ENCODE measurements at regions not wholly inside any gene's neighbourhood (a gene's known extent, or its start where the extent isn't known, plus 50 kb on each side); places are given as distances from the start of the nearest gene placed in this dataset.

DNA sequence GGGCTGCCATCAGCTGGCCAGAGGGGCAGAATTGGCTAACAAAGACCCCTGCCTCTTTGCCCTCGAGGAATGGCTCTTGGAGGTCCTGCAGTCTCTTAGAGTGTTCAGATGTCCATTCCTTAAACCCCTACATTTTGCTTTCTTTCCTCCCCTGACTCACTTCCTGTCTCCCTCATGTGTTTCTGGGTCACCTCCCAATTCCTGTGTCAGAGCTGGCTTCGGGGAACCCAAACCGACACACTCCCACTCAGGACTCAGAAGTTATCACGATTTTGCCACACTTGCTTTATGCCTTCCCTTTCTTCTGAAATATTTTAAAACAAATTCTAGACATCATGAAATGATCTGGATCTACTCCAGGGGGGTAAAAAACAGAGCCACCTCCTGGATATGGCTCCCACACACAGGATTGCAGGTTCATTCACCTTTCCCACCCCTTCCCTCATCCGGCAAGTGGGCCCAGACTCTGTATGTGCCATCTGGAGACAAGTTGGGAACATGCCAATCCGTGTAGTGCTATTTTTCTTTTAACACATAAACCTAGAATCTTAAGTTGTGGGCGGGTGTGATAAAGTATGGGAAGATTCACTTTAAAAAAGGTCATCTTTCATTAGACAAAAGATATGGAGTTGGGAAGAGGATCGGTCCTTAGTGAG, 145.7 kb downstream of the NXNL2 start:
- TF ChIP-seq, protein P1, sequence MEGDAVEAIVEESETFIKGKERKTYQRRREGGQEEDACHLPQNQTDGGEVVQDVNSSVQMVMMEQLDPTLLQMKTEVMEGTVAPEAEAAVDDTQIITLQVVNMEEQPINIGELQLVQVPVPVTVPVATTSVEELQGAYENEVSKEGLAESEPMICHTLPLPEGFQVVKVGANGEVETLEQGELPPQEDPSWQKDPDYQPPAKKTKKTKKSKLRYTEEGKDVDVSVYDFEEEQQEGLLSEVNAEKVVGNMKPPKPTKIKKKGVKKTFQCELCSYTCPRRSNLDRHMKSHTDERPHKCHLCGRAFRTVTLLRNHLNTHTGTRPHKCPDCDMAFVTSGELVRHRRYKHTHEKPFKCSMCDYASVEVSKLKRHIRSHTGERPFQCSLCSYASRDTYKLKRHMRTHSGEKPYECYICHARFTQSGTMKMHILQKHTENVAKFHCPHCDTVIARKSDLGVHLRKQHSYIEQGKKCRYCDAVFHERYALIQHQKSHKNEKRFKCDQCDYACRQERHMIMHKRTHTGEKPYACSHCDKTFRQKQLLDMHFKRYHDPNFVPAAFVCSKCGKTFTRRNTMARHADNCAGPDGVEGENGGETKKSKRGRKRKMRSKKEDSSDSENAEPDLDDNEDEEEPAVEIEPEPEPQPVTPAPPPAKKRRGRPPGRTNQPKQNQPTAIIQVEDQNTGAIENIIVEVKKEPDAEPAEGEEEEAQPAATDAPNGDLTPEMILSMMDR (IDR thresholded peaks at IDR 0.05): no peak
- TF ChIP-seq, protein P2, sequence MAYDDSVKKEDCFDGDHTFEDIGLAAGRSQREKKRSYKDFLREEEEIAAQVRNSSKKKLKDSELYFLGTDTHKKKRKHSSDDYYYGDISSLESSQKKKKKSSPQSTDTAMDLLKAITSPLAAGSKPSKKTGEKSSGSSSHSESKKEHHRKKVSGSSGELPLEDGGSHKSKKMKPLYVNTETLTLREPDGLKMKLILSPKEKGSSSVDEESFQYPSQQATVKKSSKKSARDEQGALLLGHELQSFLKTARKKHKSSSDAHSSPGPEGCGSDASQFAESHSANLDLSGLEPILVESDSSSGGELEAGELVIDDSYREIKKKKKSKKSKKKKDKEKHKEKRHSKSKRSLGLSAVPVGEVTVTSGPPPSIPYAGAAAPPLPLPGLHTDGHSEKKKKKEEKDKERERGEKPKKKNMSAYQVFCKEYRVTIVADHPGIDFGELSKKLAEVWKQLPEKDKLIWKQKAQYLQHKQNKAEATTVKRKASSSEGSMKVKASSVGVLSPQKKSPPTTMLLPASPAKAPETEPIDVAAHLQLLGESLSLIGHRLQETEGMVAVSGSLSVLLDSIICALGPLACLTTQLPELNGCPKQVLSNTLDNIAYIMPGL (CRISPR knock-in tag; IDR thresholded peaks at IDR 0.05): no peak
- TF ChIP-seq SMAD3 (CRISPR knock-in tag; IDR thresholded peaks at IDR 0.05; ENCODE audit: borderline replicate concordance) (no peak), ZNF263 (CRISPR knock-in tag; IDR thresholded peaks at IDR 0.05; ENCODE audit: low read depth) (no peak), ATF1 (CRISPR knock-in tag; IDR thresholded peaks at IDR 0.05) (no peak), FOXP1 (CRISPR knock-in tag; IDR thresholded peaks at IDR 0.05; ENCODE audit: borderline replicate concordance) (no peak)

Data from WTC11 (cell line).